Effector memory CD4-positive, alpha-beta T cell (primary cell): ENCODE measurements at regions not wholly inside any gene's neighbourhood (a gene's known extent, or its start where the extent isn't known, plus 50 kb on each side); places are given as distances from the start of the nearest gene placed in this dataset.

ENCODE experiments used
- DNase-seq, 3 donors: peaks; one replicate each; pipeline ENCODE4 v3.0.0-alpha.2; 2020
- H3K27ac ChIP-seq: 2 replicates; pipeline ENCODE4 v1.7.0; 2013; ENCODE audit warnings: mild to moderate bottlenecking, low read length, moderate library complexity; ENCODE audit not compliant: insufficient read depth, poor library complexity, severe bottlenecking
- H3K27me3 ChIP-seq: replicated peaks from 2 replicates; pipeline ENCODE4 v1.7.0; 2013; ENCODE audit warnings: mild to moderate bottlenecking, low read length; ENCODE audit not compliant: insufficient read depth, control insufficient read depth, poor library complexity, severe bottlenecking
- H3K36me3 ChIP-seq: 2 replicates; pipeline ENCODE4 v1.7.0; 2013; ENCODE audit warnings: mild to moderate bottlenecking, low read length, moderate library complexity; ENCODE audit not compliant: control insufficient read depth, insufficient read depth
- H3K4me1 ChIP-seq: 2 replicates; pipeline ENCODE4 v1.7.0; 2013; ENCODE audit warnings: low read length, mild to moderate bottlenecking; ENCODE audit not compliant: control insufficient read depth, insufficient read depth, poor library complexity, severe bottlenecking
- H3K4me3 ChIP-seq: 2 replicates; pipeline ENCODE4 v1.7.0; 2013; ENCODE audit warnings: low read length, low read depth, mild to moderate bottlenecking; ENCODE audit not compliant: insufficient read depth, poor library complexity, severe bottlenecking
- H3K9me3 ChIP-seq: 2 replicates; pipeline ENCODE4 v1.7.0; 2013; ENCODE audit warnings: mild to moderate bottlenecking, low read length, moderate library complexity; ENCODE audit not compliant: control insufficient read depth

- Histone ChIP-seq H3K36me3 (no peaks in the 10 kb centered on the region), H3K27ac (no peak overlapping the region), H3K27me3 (no peaks in the 10 kb centered on the region), H3K9me3 (no peaks in the 10 kb centered on the region), H3K4me1 (no peaks in the 10 kb centered on the region), H3K4me3 (no peak overlapping the region)
- no peak for DNase-seq
Observed at GRCh38 chr2:12317286-12317685, 399.4 kb upstream of the TRIB2 start.

- Histone ChIP-seq H3K27ac (no peak overlapping the region), H3K4me1 (no peaks in the 10 kb centered on the region), H3K27me3 (no peaks in the 10 kb centered on the region), H3K36me3 (no peaks in the 10 kb centered on the region), H3K4me3 (no peak overlapping the region), H3K9me3 (no peaks in the 10 kb centered on the region)
- no peak for DNase-seq
Observed at GRCh38 chr2:12317814-12318426, 398.8 kb upstream of the TRIB2 start.

- Histone ChIP-seq H3K36me3 (no peaks in the 10 kb centered on the region), H3K27me3 (no peaks in the 10 kb centered on the region), H3K4me1 (no peaks in the 10 kb centered on the region), H3K27ac (no peak overlapping the region), H3K4me3 (no peak overlapping the region), H3K9me3 (no peaks in the 10 kb centered on the region)
- DNase-seq, result no peak
Observed at GRCh38 chr2:12318427-12319057, 398.2 kb upstream of the TRIB2 start.

- Histone ChIP-seq H3K27ac (no peak overlapping the region), H3K9me3 (no peaks in the 10 kb centered on the region), H3K4me3 (no peak overlapping the region), H3K27me3 (no peaks in the 10 kb centered on the region), H3K36me3 (no peaks in the 10 kb centered on the region), H3K4me1 (no peaks in the 10 kb centered on the region)
- no peak for DNase-seq
Observed at GRCh38 chr2:12320027-12320734, 396.6 kb upstream of the TRIB2 start.

- Histone ChIP-seq H3K36me3 (no peaks in the 10 kb centered on the region), H3K9me3 (no peaks in the 10 kb centered on the region), H3K27ac (no peak overlapping the region), H3K27me3 (no peaks in the 10 kb centered on the region), H3K4me1 (no peaks in the 10 kb centered on the region), H3K4me3 (no peak overlapping the region)
- no peak for DNase-seq
Observed at GRCh38 chr2:12320991-12321641, 395.6 kb upstream of the TRIB2 start.

- Histone ChIP-seq H3K27me3 (no peaks in the 10 kb centered on the region), H3K36me3 (no peaks in the 10 kb centered on the region), H3K27ac (no peak overlapping the region), H3K9me3 (no peaks in the 10 kb centered on the region), H3K4me1 (no peaks in the 10 kb centered on the region), H3K4me3 (no peak overlapping the region)
- DNase-seq, result no peak
Observed at GRCh38 chr2:12321886-12322285, 394.9 kb upstream of the TRIB2 start.

GRCh38 chr2:12325806-12326205 lies 390.9 kb upstream of the TRIB2 start:
- Histone ChIP-seq H3K4me1 (no peaks in the 10 kb centered on the region), H3K9me3 (no peaks in the 10 kb centered on the region), H3K27me3 (no peaks in the 10 kb centered on the region), H3K4me3 (no peak overlapping the region), H3K36me3 (no peaks in the 10 kb centered on the region), H3K27ac (no peak overlapping the region)
- no peak for DNase-seq

GRCh38 chr2:12326449-12327190 lies 390.1 kb upstream of the TRIB2 start:
- Histone ChIP-seq H3K4me3 (no peak overlapping the region), H3K4me1 (no peaks in the 10 kb centered on the region), H3K27me3 (no peaks in the 10 kb centered on the region), H3K27ac (no peak overlapping the region), H3K36me3 (no peaks in the 10 kb centered on the region), H3K9me3 (no peaks in the 10 kb centered on the region)
- DNase-seq, result no peak

- no peak for DNase-seq
Observed at GRCh38 chr2:12330916-12331315, 385.8 kb upstream of the TRIB2 start.

More at GRCh38 chr2:12330916-12331315, 385.8 kb upstream of the TRIB2 start:
- Histone ChIP-seq H3K4me1 (peaks cover 3% of the 10 kb centered on the region), H3K27ac (no peak overlapping the region), H3K4me3 (no peak overlapping the region), H3K9me3 (no peaks in the 10 kb centered on the region), H3K36me3 (no peaks in the 10 kb centered on the region), H3K27me3 (no peaks in the 10 kb centered on the region)
